Fibroblast of villous mesenchyme (primary cell): ENCODE measurements at regions not wholly inside any gene's neighbourhood (a gene's known extent, or its start where the extent isn't known, plus 50 kb on each side); places are given as distances from the start of the nearest gene placed in this dataset.
A peak's percentile ranks its signal among the peaks of the same experiment; 100 is the strongest.

Experiments
- DNase-seq: peaks from one replicate; pipeline ENCODE4 v3.0.0-alpha.2; 2010; ENCODE audit warnings: low read depth
- H3K4me3 ChIP-seq: 2 replicates; pipeline ENCODE4 v1.5.1; 2011; ENCODE audit warnings: low read depth, mild to moderate bottlenecking, low read length
- CTCF ChIP-seq: IDR thresholded peaks from 2 replicates; pipeline ENCODE4 v1.5.1; 2012; ENCODE audit warnings: low read depth, mild to moderate bottlenecking, low read length; ENCODE audit not compliant: insufficient read depth

- H3K4me3 ChIP-seq, result no peak overlapping the region
- DNase-seq, result peak; percentile 96
- TF ChIP-seq CTCF, result no peak
These were observed 238.8 kb upstream of the RGS6 start for GRCh38 chr14:71693381-71693780.

GRCh38 chr14:71694591-71695530, 237.4 kb upstream of the RGS6 start:
- TF ChIP-seq CTCF, result no peak
- no peak for DNase-seq
- H3K4me3 ChIP-seq, result no peak overlapping the region

GRCh38 chr14:71695611-71696350, 236.4 kb upstream of the RGS6 start:
- TF ChIP-seq CTCF, result no peak
- no peak overlapping the region for H3K4me3 ChIP-seq
- no peak for DNase-seq

GRCh38 chr14:71698027-71698426, 234.2 kb upstream of the RGS6 start:
- DNase-seq, result no peak
- no peak overlapping the region for H3K4me3 ChIP-seq
- no peak for TF ChIP-seq CTCF

- DNase-seq, result peak; percentile 41
- no peak overlapping the region for H3K4me3 ChIP-seq
- TF ChIP-seq CTCF, result no peak
These were observed 233.6 kb upstream of the RGS6 start for GRCh38 chr14:71698673-71699072.

GRCh38 chr14:71701990-71702389, 230.2 kb upstream of the RGS6 start:
- DNase-seq, result peak; percentile 68
- no peak overlapping the region for H3K4me3 ChIP-seq
- TF ChIP-seq CTCF, result no peak
